ENCODE measurements at regions not wholly inside any gene's neighbourhood (a gene's known extent, or its start where the extent isn't known, plus 50 kb on each side); places are given as distances from the start of the nearest gene placed in this dataset.

- intact Hi-C loops (cut with DNase I; ENCODE audit: low total_unique reads), result no loop called here
- TF ChIP-seq POLR2AphosphoS5 (IDR thresholded peaks at IDR 0.05) (no peak), POLR2A (IDR thresholded peaks at IDR 0.05) (no peak), EP300 (IDR thresholded peaks at IDR 0.05) (no peak)
- TF ChIP-seq, protein P1, sequence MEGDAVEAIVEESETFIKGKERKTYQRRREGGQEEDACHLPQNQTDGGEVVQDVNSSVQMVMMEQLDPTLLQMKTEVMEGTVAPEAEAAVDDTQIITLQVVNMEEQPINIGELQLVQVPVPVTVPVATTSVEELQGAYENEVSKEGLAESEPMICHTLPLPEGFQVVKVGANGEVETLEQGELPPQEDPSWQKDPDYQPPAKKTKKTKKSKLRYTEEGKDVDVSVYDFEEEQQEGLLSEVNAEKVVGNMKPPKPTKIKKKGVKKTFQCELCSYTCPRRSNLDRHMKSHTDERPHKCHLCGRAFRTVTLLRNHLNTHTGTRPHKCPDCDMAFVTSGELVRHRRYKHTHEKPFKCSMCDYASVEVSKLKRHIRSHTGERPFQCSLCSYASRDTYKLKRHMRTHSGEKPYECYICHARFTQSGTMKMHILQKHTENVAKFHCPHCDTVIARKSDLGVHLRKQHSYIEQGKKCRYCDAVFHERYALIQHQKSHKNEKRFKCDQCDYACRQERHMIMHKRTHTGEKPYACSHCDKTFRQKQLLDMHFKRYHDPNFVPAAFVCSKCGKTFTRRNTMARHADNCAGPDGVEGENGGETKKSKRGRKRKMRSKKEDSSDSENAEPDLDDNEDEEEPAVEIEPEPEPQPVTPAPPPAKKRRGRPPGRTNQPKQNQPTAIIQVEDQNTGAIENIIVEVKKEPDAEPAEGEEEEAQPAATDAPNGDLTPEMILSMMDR (IDR thresholded peaks at IDR 0.05), result no peak
- no peak for DNase-seq
- no peaks in the 10 kb centered on the region for H3K36me3 ChIP-seq
- no peak overlapping the region for H3K27ac ChIP-seq
- no peaks in the 10 kb centered on the region for H3K9me3 ChIP-seq
- H3K27me3 ChIP-seq, result peaks cover 14 to 100% (median 54%) of the 10 kb centered on the region in 3 donors
- no peak overlapping the region for H3K4me3 ChIP-seq
- peaks cover 0 to 6% (median 0%) of the 10 kb centered on the region in 4 donors for H3K4me1 ChIP-seq
- 88 to 96% (median 93%) methylated on average over 12 of the region's 12 CpGs for WGBS, 5 donors
Measured at GRCh38 chr17:79138826-79139225, 64.2 kb downstream of the ENGASE start.

DNA sequence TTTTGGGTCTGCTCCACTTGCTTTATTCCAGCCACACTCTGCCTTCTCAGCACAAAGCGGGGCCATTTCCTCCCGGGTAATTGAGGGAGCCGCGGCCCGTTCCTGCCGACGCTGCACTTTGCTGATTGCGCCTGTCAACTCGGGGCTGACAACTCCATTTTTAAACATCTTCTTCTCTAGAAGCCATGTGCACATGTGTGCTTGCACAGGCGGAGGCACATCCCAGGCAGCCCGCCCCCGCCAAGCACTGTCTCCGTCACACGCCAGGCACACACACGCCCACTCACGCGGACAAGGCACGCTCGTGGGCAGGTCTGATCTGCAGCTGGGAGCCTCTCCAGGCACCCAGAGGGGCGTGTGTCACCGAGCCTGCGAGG lies 63.2 kb downstream of the ENGASE start:
- Histone ChIP-seq H3K4me3 (no peak overlapping the region), H3K36me3 (no peaks in the 10 kb centered on the region), H3K27me3 (peaks cover 14 to 100% (median 49%) of the 10 kb centered on the region in 3 donors), H3K9me3 (no peaks in the 10 kb centered on the region), H3K4me1 (peaks cover 0 to 6% (median 0%) of the 10 kb centered on the region in 4 donors), H3K27ac (no peak overlapping the region)
- peak in 1 of 2 donors; percentile 49 for DNase-seq
- intact Hi-C loops (cut with DNase I; ENCODE audit: low total_unique reads), result no loop called here
- 46 to 68% (median 56%) methylated on average over 19 to 22 of the region's 22 CpGs for WGBS, 5 donors
- TF ChIP-seq, protein P1 (IDR thresholded peaks at IDR 0.05), result no peak
- TF ChIP-seq POLR2A (IDR thresholded peaks at IDR 0.05), result no peak
- TF ChIP-seq POLR2AphosphoS5 (IDR thresholded peaks at IDR 0.05), result no peak
- TF ChIP-seq EP300 (IDR thresholded peaks at IDR 0.05), result no peak

DNA sequence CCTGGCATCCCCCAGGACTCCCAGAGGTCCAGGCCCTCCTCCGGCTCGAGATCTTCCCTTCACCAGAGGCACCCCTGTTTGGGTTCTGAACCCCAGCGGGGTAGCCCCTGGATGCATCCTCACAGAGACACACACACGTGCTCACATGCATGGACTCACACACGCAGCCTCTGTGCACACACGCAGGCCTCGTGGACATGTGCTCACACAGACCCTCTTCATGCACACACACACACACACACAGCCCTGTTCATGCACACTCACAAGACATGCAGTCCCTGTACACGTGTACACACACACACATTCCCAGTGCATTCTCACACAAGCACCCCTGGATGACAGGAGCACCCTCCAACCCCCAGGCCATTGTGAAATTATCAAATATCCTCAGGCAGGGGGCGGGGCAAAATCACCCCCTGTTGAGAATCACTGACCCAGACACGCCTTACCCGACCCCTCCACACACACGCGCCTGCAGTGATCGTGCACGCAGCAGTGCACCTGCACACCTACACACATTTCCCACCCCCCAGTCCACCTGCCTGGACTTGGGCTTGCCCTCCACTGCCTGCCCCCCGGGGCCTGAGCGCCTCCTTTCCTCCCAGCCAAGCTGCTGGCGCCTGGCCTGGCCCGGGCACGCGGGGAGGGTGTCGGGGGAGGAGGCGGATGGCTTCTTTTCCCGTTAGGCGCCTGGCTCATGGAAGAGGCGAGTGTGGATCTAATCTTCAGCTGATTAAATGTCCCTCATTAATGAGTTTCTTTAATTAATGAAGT lies 62.6 kb downstream of the ENGASE start:
- intact Hi-C loops (cut with DNase I; ENCODE audit: low total_unique reads), result no loop called here
- WGBS, 5 donors, result 37 to 54% (median 47%) methylated on average over 20 to 26 of the region's 26 CpGs

GRCh38 chr17:79136596-79136995 lies 62.0 kb downstream of the ENGASE start:
- Histone ChIP-seq H3K4me1 (peaks cover 0 to 6% (median 0%) of the 10 kb centered on the region in 4 donors), H3K9me3 (no peaks in the 10 kb centered on the region), H3K36me3 (no peaks in the 10 kb centered on the region), H3K4me3 (no peak overlapping the region), H3K27ac (no peak overlapping the region), H3K27me3 (peaks cover 5 to 100% (median 38%) of the 10 kb centered on the region in 3 donors)
- intact Hi-C loops (cut with DNase I; ENCODE audit: low total_unique reads), result no loop called here
- 62 to 74% (median 64%) methylated on average over 6 to 10 of the region's 10 CpGs for WGBS, 5 donors
- TF ChIP-seq EP300 (IDR thresholded peaks at IDR 0.05), result no peak
- no peak for TF ChIP-seq POLR2AphosphoS5 (IDR thresholded peaks at IDR 0.05)
- no peak for TF ChIP-seq POLR2A (IDR thresholded peaks at IDR 0.05)
- TF ChIP-seq, protein P1 (IDR thresholded peaks at IDR 0.05), result no peak
- DNase-seq, result no peak

More for the DNA sequence above, 62.6 kb downstream of the ENGASE start:
- Histone ChIP-seq H3K4me1 (peaks cover 0 to 6% (median 0%) of the 10 kb centered on the region in 4 donors), H3K36me3 (no peaks in the 10 kb centered on the region), H3K27ac (no peak overlapping the region), H3K4me3 (no peak overlapping the region), H3K27me3 (peaks cover 11 to 100% (median 44%) of the 10 kb centered on the region in 3 donors), H3K9me3 (no peaks in the 10 kb centered on the region)
- TF ChIP-seq, protein P1 (IDR thresholded peaks at IDR 0.05), result no peak
- no peak for TF ChIP-seq POLR2A (IDR thresholded peaks at IDR 0.05)
- TF ChIP-seq EP300 (IDR thresholded peaks at IDR 0.05), result no peak
- no peak for TF ChIP-seq POLR2AphosphoS5 (IDR thresholded peaks at IDR 0.05)
- peak in 1 of 2 donors; percentile 24 for DNase-seq
